H9 (cell line): ENCODE measurements at regions not wholly inside any gene's neighbourhood (a gene's known extent, or its start where the extent isn't known, plus 50 kb on each side); places are given as distances from the start of the nearest gene placed in this dataset.

ENCODE experiments used
- DNase-seq: peaks from one replicate; pipeline ENCODE4 v3.0.0-alpha.2; 2017
- H2AFZ ChIP-seq: one replicate; pipeline ENCODE4 v1.6.1; 2013; ENCODE audit warnings: mild to moderate bottlenecking, low read length, control low read depth, moderate library complexity
- H2AK5ac ChIP-seq: 2 replicates; pipeline ENCODE4 v1.6.1; 2013; ENCODE audit warnings: low read length, control low read depth, mixed read lengths; ENCODE audit not compliant: insufficient read length
- H2BK120ac ChIP-seq: one replicate; pipeline ENCODE4 v1.6.1; 2013; ENCODE audit warnings: low read depth, mild to moderate bottlenecking, low read length, control low read depth, inconsistent platforms; ENCODE audit not compliant: poor library complexity, severe bottlenecking
- H2BK12ac ChIP-seq: 2 replicates; pipeline ENCODE4 v1.6.1; 2013; ENCODE audit warnings: low read length, control low read depth, mixed read lengths, low read depth; ENCODE audit not compliant: insufficient read length
- H2BK15ac ChIP-seq: 2 replicates; pipeline ENCODE4 v1.6.1; 2013; ENCODE audit warnings: low read depth, low read length, control low read depth
- H2BK20ac ChIP-seq: one replicate; pipeline ENCODE4 v1.6.1; 2013; ENCODE audit warnings: low read depth, mild to moderate bottlenecking, low read length, control low read depth, inconsistent platforms; ENCODE audit not compliant: poor library complexity, severe bottlenecking
- H2BK5ac ChIP-seq: 2 replicates; pipeline ENCODE4 v1.6.1; 2013; ENCODE audit warnings: low read length, control low read depth, mixed read lengths; ENCODE audit not compliant: insufficient read length
- H3K14ac ChIP-seq: 2 replicates; pipeline ENCODE4 v1.6.1; 2013; ENCODE audit warnings: low read length, control low read depth; ENCODE audit not compliant: insufficient read depth
- H3K18ac ChIP-seq: 2 replicates; pipeline ENCODE4 v1.6.1; 2013; ENCODE audit warnings: low read depth, mild to moderate bottlenecking, mixed read lengths, low read length, control low read depth; ENCODE audit not compliant: insufficient read length
- H3K23ac ChIP-seq: 2 replicates; pipeline ENCODE4 v1.6.1; 2013; ENCODE audit warnings: low read length, control low read depth, mixed read lengths, low read depth; ENCODE audit not compliant: insufficient read length
- H3K23me2 ChIP-seq: 2 replicates; pipeline ENCODE4 v1.6.1; 2013; ENCODE audit warnings: low read depth, mild to moderate bottlenecking, mixed read lengths, low read length, control low read depth; ENCODE audit not compliant: insufficient read length, poor library complexity, severe bottlenecking
- H3K27ac ChIP-seq: 2 replicates; pipeline ENCODE4 v1.5.1; 2013; ENCODE audit warnings: low read length, control low read depth, mixed read lengths, low read depth; ENCODE audit not compliant: insufficient read length
- H3K27me3 ChIP-seq: 2 replicates; pipeline ENCODE4 v1.6.1; 2013; ENCODE audit warnings: low read length, control low read depth, inconsistent platforms; ENCODE audit not compliant: insufficient read depth
- H3K4ac ChIP-seq: 2 replicates; pipeline ENCODE4 v1.6.1; 2013; ENCODE audit warnings: low read depth, mild to moderate bottlenecking, control low read depth, inconsistent platforms, low read length, moderate library complexity
- H3K4me1 ChIP-seq: 2 replicates; pipeline ENCODE4 v1.6.1; 2013; ENCODE audit warnings: low read length, control low read depth, inconsistent platforms; ENCODE audit not compliant: insufficient read depth
- H3K4me2 ChIP-seq: 2 replicates; pipeline ENCODE4 v1.6.1; 2013; ENCODE audit warnings: low read length, control low read depth, mixed read lengths; ENCODE audit not compliant: insufficient read length, insufficient read depth
- H3K56ac ChIP-seq: 2 replicates; pipeline ENCODE4 v1.6.1; 2013; ENCODE audit warnings: low read depth, mild to moderate bottlenecking, mixed read lengths, low read length, control low read depth; ENCODE audit not compliant: insufficient read length
- H3K79me1 ChIP-seq: 2 replicates; pipeline ENCODE4 v1.6.1; 2013; ENCODE audit warnings: low read depth, mild to moderate bottlenecking, moderate library complexity, low read length, control low read depth, inconsistent platforms; ENCODE audit not compliant: insufficient read depth, poor library complexity, severe bottlenecking
- H3K79me2 ChIP-seq: 2 replicates; pipeline ENCODE4 v1.6.1; 2013; ENCODE audit warnings: low read length, control low read depth, inconsistent platforms; ENCODE audit not compliant: insufficient read depth
- H3K9ac ChIP-seq: 2 replicates; pipeline ENCODE4 v1.6.1; 2013; ENCODE audit warnings: low read length, control low read depth, mixed read lengths; ENCODE audit not compliant: insufficient read length; ENCODE audit errors: extremely low read depth
- H3K9me3 ChIP-seq: one replicate; pipeline ENCODE4 v1.6.1; 2013; ENCODE audit warnings: low read depth, low read length, inconsistent platforms; ENCODE audit not compliant: control insufficient read depth
- H3T11ph ChIP-seq: one replicate; pipeline ENCODE4 v1.6.1; 2013; ENCODE audit warnings: mild to moderate bottlenecking, low read length, control low read depth, inconsistent platforms
- H4K20me1 ChIP-seq: one replicate; pipeline ENCODE4 v1.6.1; 2013; ENCODE audit not compliant: control insufficient read depth, insufficient read length, insufficient read depth
- H4K5ac ChIP-seq: 2 replicates; pipeline ENCODE4 v1.6.1; 2013; ENCODE audit warnings: low read depth, mild to moderate bottlenecking, mixed read lengths, low read length, control low read depth; ENCODE audit not compliant: insufficient read length
- H4K8ac ChIP-seq: replicated peaks from 2 replicates; pipeline ENCODE4 v1.6.1; 2013; ENCODE audit warnings: low read length, control low read depth, mixed read lengths, low read depth; ENCODE audit not compliant: insufficient read length
- H4K91ac ChIP-seq: 2 replicates; pipeline ENCODE4 v1.6.1; 2013; ENCODE audit warnings: low read depth, mild to moderate bottlenecking, moderate library complexity, mixed read lengths, low read length, control low read depth; ENCODE audit not compliant: insufficient read length
- H3K27ac Mint-ChIP-seq, 3 experiments: 2 replicates in 2 of 3; 3 replicates in 1 of 3; pipeline ENCODE4 v1.8.0; 2020 to 2021; ENCODE audit warnings: mixed read lengths in 3 of 3, mild to moderate bottlenecking in 1 of 3, moderate library complexity in 1 of 3
- H3K27me3 Mint-ChIP-seq: 2 replicates; pipeline ENCODE4 v1.8.0; 2021; ENCODE audit warnings: low read depth, mild to moderate bottlenecking, moderate library complexity, mixed read lengths
- H3K36me3 Mint-ChIP-seq, 3 experiments: 2 replicates in 2 of 3; 3 replicates in 1 of 3; pipeline ENCODE4 v1.8.0; 2020 to 2021; ENCODE audit warnings: low read depth in 3 of 3, mixed read lengths in 3 of 3; ENCODE audit not compliant: insufficient read depth in 1 of 3
- H3K4me1 Mint-ChIP-seq, 2 experiments: 2 replicates each; pipeline ENCODE4 v1.8.0; 2020; ENCODE audit warnings: mixed read lengths in 2 of 2
- H3K4me3 Mint-ChIP-seq, 2 experiments: 2 replicates in 1 of 2; 3 replicates in 1 of 2; pipeline ENCODE4 v1.8.0; 2020 to 2021; ENCODE audit warnings: mild to moderate bottlenecking in 2 of 2, mixed read lengths in 2 of 2, moderate library complexity in 1 of 2
- H3K9me3 Mint-ChIP-seq, 2 experiments: 2 replicates in 1 of 2; 3 replicates in 1 of 2; pipeline ENCODE4 v1.8.0; 2020; ENCODE audit warnings: mild to moderate bottlenecking in 2 of 2, mixed read lengths in 2 of 2, moderate library complexity in 1 of 2
- CTCF ChIP-seq: fragments of 200-600 bp; sonication (generic); conservative IDR thresholded peaks from 3 replicates; pipeline ENCODE4 v1.8.0; 2021; ENCODE audit warnings: antibody characterized with exemption, mild to moderate bottlenecking
- WGBS: extraction: QIAGEN DNeasy Blood & Tissue Kit; methylation state at CpG from one replicate; pipeline ENCODE4 v1.1.7; 2013; ENCODE audit warnings: missing lambda C conversion rate, low lambda C conversion rate, mixed read lengths; ENCODE audit not compliant: insufficient read length; ENCODE audit errors: extremely low coverage; 5-methylcytosine and 5-hydroxymethylcytosine counted together

GRCh38 chr6:1116149-1116548 lies 195.7 kb upstream of the FOXQ1 start:
- H3K9ac ChIP-seq: no peak overlapping the region
- H4K8ac ChIP-seq: no peak overlapping the region
- H4K20me1 ChIP-seq: no peaks in the 10 kb centered on the region
- no peak overlapping the region for H3K4me2 ChIP-seq
- no peak overlapping the region for H2BK20ac ChIP-seq
- H2AFZ ChIP-seq: no peak overlapping the region
- Mint-ChIP-seq H3K36me3 (peaks cover 0 to 2% (median 0%) of the 10 kb centered on the region in 3 experiments; a peak in 1 of 7 replicates), H3K4me3 (no peak overlapping the region), H3K27me3 (peaks cover 49% of the 10 kb centered on the region), H3K9me3 (peaks cover 2 to 8% of the 10 kb centered on the region in 2 experiments; a peak in 3 of 5 replicates), H3K4me1 (peaks cover 7 to 10% of the 10 kb centered on the region in 2 experiments), H3K27ac (no peak overlapping the region; a peak in 1 of 7 replicates)
- H3K79me2 ChIP-seq: no peaks in the 10 kb centered on the region
- no peak overlapping the region for H3K18ac ChIP-seq
- no peak for TF ChIP-seq CTCF
- WGBS: no CpG with 5 or more reads among the region's 3 CpGs
- H3K4ac ChIP-seq: no peak overlapping the region
- H4K5ac ChIP-seq: no peak overlapping the region
- H3K4me1 ChIP-seq: no peaks in the 10 kb centered on the region
- no peak overlapping the region for H3T11ph ChIP-seq
- no peak overlapping the region for H3K27ac ChIP-seq
- no peak overlapping the region for H3K23ac ChIP-seq
- H3K56ac ChIP-seq: no peak overlapping the region
- no peak overlapping the region for H2BK5ac ChIP-seq
- no peaks in the 10 kb centered on the region for H3K23me2 ChIP-seq
- DNase-seq: no peak
- no peaks in the 10 kb centered on the region for H3K9me3 ChIP-seq
- H4K91ac ChIP-seq: no peak overlapping the region
- no peak overlapping the region for H2BK15ac ChIP-seq
- H2BK120ac ChIP-seq: no peak overlapping the region
- no peaks in the 10 kb centered on the region for H3K79me1 ChIP-seq
- no peak overlapping the region for H3K14ac ChIP-seq
- no peak overlapping the region for H2AK5ac ChIP-seq
- no peak overlapping the region for H2BK12ac ChIP-seq
- no peaks in the 10 kb centered on the region for H3K27me3 ChIP-seq
